Pancreas (tissue), 10 donors: ENCODE measurements at regions not wholly inside any gene's neighbourhood (a gene's known extent, or its start where the extent isn't known, plus 50 kb on each side); places are given as distances from the start of the nearest gene placed in this dataset.
"Not testable (repeated sequence)": the region's sequence is repeated elsewhere in the genome, so short reads cannot be mapped to it uniquely, and the experiment has no call there.

Experiments used
- ATAC-seq, 4 donors: fragments of 200-7000 bp; cut with Tn5 transposase; one replicate each; pipeline versions ENCODE4 v1.8.0 to v1.9.1; 2020; ENCODE audit warnings: mild to moderate bottlenecking in 4 of 4, moderate library complexity in 4 of 4
- DNase-seq, 6 donors: peaks; one replicate each; pipeline ENCODE4 v3.0.0-alpha.2; 2020
- FAIRE-seq: peaks from 2 replicates; lab custom pipeline; 2012; peaks lifted over from hg19 to GRCh38; lab: Jason Lieb, UNC
- H3K27ac ChIP-seq, 4 donors: fragments of 200-600 bp; sonication (generic); 1 replicate in 3 of 4; 2 replicates in 1 of 4; pipeline versions ENCODE4 v1.5.0 to v1.8.0; 2020
- H3K27me3 ChIP-seq, 4 donors: fragments of 200-600 bp; one replicate each; pipeline ENCODE4 v1.8.0; 2021
- H3K36me3 ChIP-seq, 3 donors: fragments of 200-600 bp; sonication (generic) in 1 of 3; one replicate each; pipeline versions ENCODE4 v1.5.0 to v1.8.0; 2020 to 2021
- H3K4me1 ChIP-seq, 3 donors: fragments of 200-600 bp; one replicate each; pipeline ENCODE4 v1.8.0; 2021
- H3K4me3 ChIP-seq, 4 donors: fragments of 200-600 bp; sonication (generic) in 2 of 4; one replicate each; pipeline versions ENCODE4 v1.5.0 to v1.8.0; 2020 to 2021
- H3K9me3 ChIP-seq, 4 donors: fragments of 200-600 bp; one replicate each; pipeline ENCODE4 v1.8.0; 2021
- CTCF ChIP-seq, 4 donors: fragments of 200-600 bp; sonication (generic) in 3 of 4; IDR thresholded peaks; one replicate each; pipeline versions ENCODE4 v1.5.0 to v1.8.0; 2021; ENCODE audit warnings: antibody characterized with exemption in 4 of 4
- WGBS, 2 donors: extraction: QIAGEN DNeasy Blood & Tissue Kit; methylation state at CpG; one replicate each; pipeline ENCODE4 v1.1.7; 2013; 5-methylcytosine and 5-hydroxymethylcytosine counted together
- intact Hi-C, 3 donors: fragments of 100-400 bp; cut with DNase I; formaldehyde crosslinking; loops; one replicate each; pipeline versions ENCODE4 v1.11.1 to v1.14.2; 2022
- donor health status: healthy with polysubstance abuse.
- donor health status: DM: no; HTN: no; CAD: no; lungs with moderate emphysema.
- donor health status: DM: no; HTN: no; CAD: no.
- donor health status: control.
- donor health status: control.
- donor health status: Bipolar disorder and iron deficiency.
- donor health status: DM: yes; HTN: yes; CAD: no.
- donor health status: DM: no; HTN: no; CAD: no.
- donor health status: DM: no; HTN: no; CAD: no.
- donor health status: DM: yes; HTN: yes; CAD: no.

GRCh38 chr5:103393101-103393754 is 134.7 kb downstream of the MACIR start:
- FAIRE-seq (no peak), ATAC-seq (peak in 2 of 4 donors; percentile 51 to 62), DNase-seq (no peak)
- Histone ChIP-seq H3K9me3 (no peaks in the 10 kb centered on the region), H3K27ac (no peak overlapping the region), H3K36me3 (no peaks in the 10 kb centered on the region), H3K4me1 (no peaks in the 10 kb centered on the region), H3K4me3 (no peak overlapping the region), H3K27me3 (no peaks in the 10 kb centered on the region)
- no peak for TF ChIP-seq CTCF (IDR thresholded peaks at IDR 0.05)
- intact Hi-C loops: no loop called here
- WGBS, 2 donors: 62 to 72% methylated on average over 4 of the region's 4 CpGs

- no peak for FAIRE-seq
- no peaks in the 10 kb centered on the region for H3K9me3 ChIP-seq
- no peaks in the 10 kb centered on the region for H3K27me3 ChIP-seq
- no peak for DNase-seq
- 94% methylated on average over 5 of the region's 5 CpGs for WGBS, 2 donors
- TF ChIP-seq CTCF (IDR thresholded peaks at IDR 0.05): no peak
- no peak overlapping the region for H3K4me3 ChIP-seq
- no peak for ATAC-seq
- H3K27ac ChIP-seq: no peak overlapping the region
- H3K36me3 ChIP-seq: no peaks in the 10 kb centered on the region
- intact Hi-C loops: no loop called here
- H3K4me1 ChIP-seq: no peaks in the 10 kb centered on the region
These were observed 133.1 kb downstream of the MACIR start for GRCh38 chr5:103391659-103392058.

- H3K27ac ChIP-seq: no peak overlapping the region
- H3K36me3 ChIP-seq: no peaks in the 10 kb centered on the region
- H3K4me1 ChIP-seq: no peaks in the 10 kb centered on the region
- no peak for FAIRE-seq
- WGBS, 2 donors: 71 to 79% methylated on average over 3 of the region's 3 CpGs
- H3K27me3 ChIP-seq: no peaks in the 10 kb centered on the region
- no peak overlapping the region for H3K4me3 ChIP-seq
- no peak for ATAC-seq
- no peak for TF ChIP-seq CTCF (IDR thresholded peaks at IDR 0.05)
- H3K9me3 ChIP-seq: no peaks in the 10 kb centered on the region
- intact Hi-C loops: no loop called here
- DNase-seq: no peak
These were observed 131.3 kb downstream of the MACIR start for GRCh38 chr5:103389846-103390245.

GRCh38 chr5:103389357-103389756 is 130.8 kb downstream of the MACIR start:
- ATAC-seq (no peak), FAIRE-seq (no peak), DNase-seq (no peak)
- Histone ChIP-seq H3K4me3 (no peak overlapping the region), H3K9me3 (no peaks in the 10 kb centered on the region), H3K27ac (no peak overlapping the region), H3K36me3 (no peaks in the 10 kb centered on the region), H3K4me1 (no peaks in the 10 kb centered on the region), H3K27me3 (no peaks in the 10 kb centered on the region)
- 81 to 88% methylated on average over 2 of the region's 2 CpGs for WGBS, 2 donors
- intact Hi-C loops: no loop called here
- no peak for TF ChIP-seq CTCF (IDR thresholded peaks at IDR 0.05)

GRCh38 chr5:103385722-103386121 is 127.2 kb downstream of the MACIR start:
- DNase-seq (no peak), ATAC-seq (no peak), FAIRE-seq (no peak)
- Histone ChIP-seq H3K27me3 (no peaks in the 10 kb centered on the region), H3K4me3 (no peak overlapping the region), H3K4me1 (no peaks in the 10 kb centered on the region), H3K9me3 (no peaks in the 10 kb centered on the region), H3K36me3 (no peaks in the 10 kb centered on the region), H3K27ac (no peak overlapping the region)
- no peak for TF ChIP-seq CTCF (IDR thresholded peaks at IDR 0.05)
- intact Hi-C loops: no loop called here

- intact Hi-C loops, FAIRE-seq: not testable (repeated sequence)
- WGBS, 2 donors: 89 to 95% methylated on average over 4 of the region's 4 CpGs
These were observed 119.1 kb downstream of the MACIR start for GRCh38 chr5:103377638-103378037.

More at GRCh38 chr5:103377638-103378037, 119.1 kb downstream of the MACIR start:
- ATAC-seq, H3K9me3 ChIP-seq, DNase-seq, H3K4me1 ChIP-seq, H3K4me3 ChIP-seq, H3K27ac ChIP-seq, H3K36me3 ChIP-seq, H3K27me3 ChIP-seq: not testable (repeated sequence)
